ENCODE measurements at regions not wholly inside any gene's neighbourhood (a gene's known extent, or its start where the extent isn't known, plus 50 kb on each side); places are given as distances from the start of the nearest gene placed in this dataset.

DNA sequence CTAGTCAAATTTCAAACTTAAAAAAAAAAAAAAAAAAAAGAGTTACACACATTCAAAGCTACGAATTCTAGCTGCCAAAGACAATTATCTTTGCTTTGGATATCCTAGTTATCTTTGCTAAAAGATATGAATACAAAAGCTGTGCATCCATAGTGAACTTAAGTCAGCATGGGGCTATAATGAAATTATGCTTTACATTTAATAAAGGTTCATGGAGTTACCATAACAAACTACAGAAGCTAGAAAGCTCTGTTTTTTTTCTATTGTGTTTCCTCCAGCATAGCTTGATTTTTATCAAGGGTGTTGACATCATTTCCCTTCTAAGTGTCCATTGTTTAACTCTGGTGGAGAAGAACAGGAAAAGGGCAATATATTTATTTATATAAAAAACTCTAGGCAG, 234.1 kb downstream of the ANKRD50 start:
- Histone ChIP-seq H2AFZ (ENCODE audit: low read depth) (no peak overlapping the region), H3K79me2 (ENCODE audit: insufficient read depth, low read depth) (no peaks in the 10 kb centered on the region), H3K27ac (no peak overlapping the region), H3K4me2 (no peak overlapping the region), H4K20me1 (ENCODE audit: insufficient read depth) (no peaks in the 10 kb centered on the region), H3K9ac (no peak overlapping the region), H3K4me1 (ENCODE audit: low read depth, poor library complexity, severe bottlenecking) (no peaks in the 10 kb centered on the region), H3K36me3 (ENCODE audit: insufficient read depth) (no peaks in the 10 kb centered on the region), H3K4me3 (IDR thresholded peaks at IDR 0.05; ENCODE audit: insufficient read depth, low read depth, low read length) (no peak overlapping the region), H3K27me3 (ENCODE audit: insufficient read depth, low read depth) (no peaks in the 10 kb centered on the region)
- TF ChIP-seq, protein P1, sequence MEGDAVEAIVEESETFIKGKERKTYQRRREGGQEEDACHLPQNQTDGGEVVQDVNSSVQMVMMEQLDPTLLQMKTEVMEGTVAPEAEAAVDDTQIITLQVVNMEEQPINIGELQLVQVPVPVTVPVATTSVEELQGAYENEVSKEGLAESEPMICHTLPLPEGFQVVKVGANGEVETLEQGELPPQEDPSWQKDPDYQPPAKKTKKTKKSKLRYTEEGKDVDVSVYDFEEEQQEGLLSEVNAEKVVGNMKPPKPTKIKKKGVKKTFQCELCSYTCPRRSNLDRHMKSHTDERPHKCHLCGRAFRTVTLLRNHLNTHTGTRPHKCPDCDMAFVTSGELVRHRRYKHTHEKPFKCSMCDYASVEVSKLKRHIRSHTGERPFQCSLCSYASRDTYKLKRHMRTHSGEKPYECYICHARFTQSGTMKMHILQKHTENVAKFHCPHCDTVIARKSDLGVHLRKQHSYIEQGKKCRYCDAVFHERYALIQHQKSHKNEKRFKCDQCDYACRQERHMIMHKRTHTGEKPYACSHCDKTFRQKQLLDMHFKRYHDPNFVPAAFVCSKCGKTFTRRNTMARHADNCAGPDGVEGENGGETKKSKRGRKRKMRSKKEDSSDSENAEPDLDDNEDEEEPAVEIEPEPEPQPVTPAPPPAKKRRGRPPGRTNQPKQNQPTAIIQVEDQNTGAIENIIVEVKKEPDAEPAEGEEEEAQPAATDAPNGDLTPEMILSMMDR (conservative IDR thresholded peaks at IDR 0.05; ENCODE audit: low read depth, low read length): no peak

DNA sequence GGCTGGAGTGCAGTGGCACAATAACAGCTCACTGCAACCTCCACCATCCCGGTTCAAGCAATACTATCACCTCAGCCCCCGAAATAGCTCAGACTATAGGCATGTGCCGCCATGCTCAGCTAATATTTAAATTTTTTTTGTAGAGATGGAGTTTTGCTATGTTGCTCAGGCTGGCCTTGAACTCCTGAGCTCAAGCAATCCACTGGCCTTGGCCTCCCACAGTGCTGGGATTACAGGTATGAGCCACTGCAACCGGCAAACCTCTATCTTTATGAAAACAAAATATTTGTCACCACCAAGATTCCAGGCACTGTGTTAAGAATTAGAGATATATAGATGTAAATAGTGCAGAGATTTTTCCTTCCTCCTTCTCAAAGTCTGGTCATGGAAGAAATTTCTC, 232.5 kb downstream of the ANKRD50 start:
- Histone ChIP-seq H3K36me3 (ENCODE audit: insufficient read depth) (no peaks in the 10 kb centered on the region), H4K20me1 (ENCODE audit: insufficient read depth) (no peaks in the 10 kb centered on the region), H2AFZ (ENCODE audit: low read depth) (no peak overlapping the region), H3K79me2 (ENCODE audit: insufficient read depth, low read depth) (no peaks in the 10 kb centered on the region), H3K4me3 (IDR thresholded peaks at IDR 0.05; ENCODE audit: insufficient read depth, low read depth, low read length) (no peak overlapping the region), H3K27ac (no peak overlapping the region), H3K27me3 (ENCODE audit: insufficient read depth, low read depth) (no peaks in the 10 kb centered on the region), H3K9ac (no peak overlapping the region), H3K4me1 (ENCODE audit: low read depth, poor library complexity, severe bottlenecking) (no peaks in the 10 kb centered on the region), H3K4me2 (no peak overlapping the region)
- TF ChIP-seq, protein P1 (conservative IDR thresholded peaks at IDR 0.05; ENCODE audit: low read depth, low read length): no peak

DNA sequence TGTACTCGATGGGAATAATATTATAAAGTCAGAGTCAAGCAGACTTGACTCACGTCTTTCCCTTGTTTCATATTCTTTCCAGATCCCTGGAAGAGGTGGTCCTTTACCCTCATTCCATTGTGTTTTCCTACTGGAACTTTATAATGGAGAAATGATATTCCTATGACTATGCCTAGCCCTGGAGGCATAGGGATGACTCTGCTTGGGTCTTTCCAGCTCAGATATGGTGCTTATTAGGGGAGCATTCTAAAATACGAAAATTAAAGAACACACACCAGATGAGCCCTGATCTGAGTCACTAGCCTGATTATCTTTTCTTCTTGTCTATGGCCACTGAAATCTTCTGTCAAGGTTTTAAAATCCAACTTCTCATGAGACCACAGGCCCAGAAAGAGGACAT, 231.4 kb downstream of the ANKRD50 start:
- Histone ChIP-seq H3K36me3 (ENCODE audit: insufficient read depth) (no peaks in the 10 kb centered on the region), H2AFZ (ENCODE audit: low read depth) (no peak overlapping the region)
- TF ChIP-seq, protein P1 (conservative IDR thresholded peaks at IDR 0.05; ENCODE audit: low read depth, low read length): no peak

DNA sequence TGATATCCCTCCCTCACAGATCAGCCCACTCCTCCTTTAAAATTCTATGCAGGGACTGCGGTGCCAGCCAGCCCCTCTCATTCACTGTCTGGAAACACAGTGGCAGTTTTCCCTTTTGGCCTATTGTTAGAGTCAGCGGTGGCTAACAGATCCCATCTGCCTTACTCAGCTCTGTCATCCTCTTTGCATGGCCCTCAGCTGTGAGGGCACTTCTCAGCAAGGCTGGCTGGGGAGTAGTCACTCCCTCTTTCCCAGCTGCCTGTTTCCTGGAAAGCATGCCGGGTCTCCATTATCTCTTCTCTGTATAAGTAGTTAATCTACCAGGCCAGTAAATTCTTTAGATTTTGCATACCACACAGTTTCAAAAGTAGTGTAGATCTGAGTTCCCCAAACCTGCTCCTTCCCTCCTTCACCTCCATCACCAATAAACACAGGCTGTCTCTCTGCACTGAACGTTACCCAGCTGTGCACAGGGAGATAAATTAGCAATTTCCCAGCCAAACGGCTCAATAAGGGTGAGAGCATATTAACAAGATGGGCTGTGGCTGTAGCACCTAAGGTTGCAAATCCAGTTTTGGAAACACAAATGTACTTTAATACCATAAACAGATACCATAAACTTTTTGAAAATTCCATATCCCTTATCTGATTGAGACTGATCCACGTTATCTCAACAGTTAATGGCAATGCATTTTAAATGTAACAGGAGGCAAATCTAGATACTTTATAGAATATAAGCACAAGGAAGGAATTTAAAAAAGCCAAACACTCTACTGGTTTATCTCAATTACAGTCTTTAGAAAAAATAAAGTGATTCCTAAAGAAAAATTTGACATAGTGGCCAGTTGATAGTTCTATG, 229.3 kb downstream of the ANKRD50 start:
- no peak overlapping the region for H3K4me2 ChIP-seq
- no peak overlapping the region for H2AFZ ChIP-seq (ENCODE audit: low read depth)

More for the DNA sequence above, 231.4 kb downstream of the ANKRD50 start:
- no peaks in the 10 kb centered on the region for H3K27me3 ChIP-seq (ENCODE audit: insufficient read depth, low read depth)
- no peaks in the 10 kb centered on the region for H3K79me2 ChIP-seq (ENCODE audit: insufficient read depth, low read depth)
- no peaks in the 10 kb centered on the region for H4K20me1 ChIP-seq (ENCODE audit: insufficient read depth)
- H3K9ac ChIP-seq: no peak overlapping the region
- no peak overlapping the region for H3K4me2 ChIP-seq
- no peak overlapping the region for H3K4me3 ChIP-seq (IDR thresholded peaks at IDR 0.05; ENCODE audit: insufficient read depth, low read depth, low read length)
- H3K4me1 ChIP-seq (ENCODE audit: low read depth, poor library complexity, severe bottlenecking): no peaks in the 10 kb centered on the region
- H3K27ac ChIP-seq: no peak overlapping the region

More for the DNA sequence above, 229.3 kb downstream of the ANKRD50 start:
- TF ChIP-seq, protein P1 (conservative IDR thresholded peaks at IDR 0.05; ENCODE audit: low read depth, low read length): no peak
- H3K9ac ChIP-seq: no peak overlapping the region
- H3K27ac ChIP-seq: no peak overlapping the region
- no peaks in the 10 kb centered on the region for H3K27me3 ChIP-seq (ENCODE audit: insufficient read depth, low read depth)
- H3K4me1 ChIP-seq (ENCODE audit: low read depth, poor library complexity, severe bottlenecking): no peaks in the 10 kb centered on the region
- no peak overlapping the region for H3K4me3 ChIP-seq (IDR thresholded peaks at IDR 0.05; ENCODE audit: insufficient read depth, low read depth, low read length)
- H4K20me1 ChIP-seq (ENCODE audit: insufficient read depth): no peaks in the 10 kb centered on the region
- H3K79me2 ChIP-seq (ENCODE audit: insufficient read depth, low read depth): no peaks in the 10 kb centered on the region
- H3K36me3 ChIP-seq (ENCODE audit: insufficient read depth): no peaks in the 10 kb centered on the region

All from KMS-11 (cell line).